GM12872 (cell line): ENCODE measurements at regions not wholly inside any gene's neighbourhood (a gene's known extent, or its start where the extent isn't known, plus 50 kb on each side); places are given as distances from the start of the nearest gene placed in this dataset.

ENCODE experiments used
- CTCF ChIP-seq: IDR thresholded peaks from 3 replicates; pipeline ENCODE4 v1.5.1; 2011; ENCODE audit warnings: low read depth, mild to moderate bottlenecking, low read length, moderate library complexity; ENCODE audit not compliant: insufficient read depth

GRCh38 chr20:60459212-60459611 lies 501.0 kb downstream of the CDH26 start:
- TF ChIP-seq CTCF: no peak

GRCh38 chr20:60461993-60462392 lies 503.8 kb downstream of the CDH26 start:
- TF ChIP-seq CTCF: no peak

GRCh38 chr20:60463798-60464197 lies 505.6 kb downstream of the CDH26 start:
- TF ChIP-seq CTCF: no peak

- no peak for TF ChIP-seq CTCF
Measured at GRCh38 chr20:60465439-60465838, 507.2 kb downstream of the CDH26 start.

- no peak for TF ChIP-seq CTCF
Measured at GRCh38 chr20:60465993-60466686, 507.9 kb downstream of the CDH26 start.

GRCh38 chr20:60466687-60467022 lies 508.4 kb downstream of the CDH26 start:
- TF ChIP-seq CTCF: no peak

- TF ChIP-seq CTCF: no peak
Measured at GRCh38 chr20:60467078-60467477, 508.9 kb downstream of the CDH26 start.
